GM23338 (cell line): ENCODE measurements at regions not wholly inside any gene's neighbourhood (a gene's known extent, or its start where the extent isn't known, plus 50 kb on each side); places are given as distances from the start of the nearest gene placed in this dataset.

Experiments
- ATAC-seq: fragments of 200-7000 bp; cut with Tn5 transposase; 3 replicates; pipeline ENCODE4 v1.9.1; 2020
- DNase-seq: peaks from one replicate; pipeline ENCODE4 v3.0.0-alpha.2; 2015; ENCODE audit warnings: low spot score
- H2AFZ ChIP-seq: fragments of 200-600 bp; sonication (generic); 2 replicates; pipeline ENCODE4 v1.8.0; 2016; ENCODE audit warnings: antibody characterized with exemption, mild to moderate bottlenecking, moderate library complexity
- H3F3A ChIP-seq: fragments of 200-600 bp; sonication (generic); replicated peaks from 2 replicates; pipeline ENCODE4 v1.8.0; 2017; ENCODE audit warnings: antibody characterized with exemption, mixed run types, low read depth
- H3K27ac ChIP-seq: fragments of 200-600 bp; sonication (generic); 2 replicates; pipeline ENCODE4 v1.6.1; 2016; ENCODE audit warnings: low read depth
- H3K27me3 ChIP-seq: fragments of 200-600 bp; sonication (generic); 2 replicates; pipeline ENCODE4 v1.8.0; 2016; ENCODE audit warnings: mild to moderate bottlenecking, mixed run types, moderate library complexity; ENCODE audit not compliant: insufficient read depth
- H3K36me3 ChIP-seq: fragments of 200-600 bp; sonication (generic); 2 replicates; pipeline ENCODE4 v1.8.0; 2016; ENCODE audit warnings: mild to moderate bottlenecking; ENCODE audit not compliant: insufficient read depth
- H3K4me1 ChIP-seq: fragments of 200-600 bp; sonication (generic); 2 replicates; pipeline ENCODE4 v1.8.0; 2016; ENCODE audit warnings: mild to moderate bottlenecking, moderate library complexity; ENCODE audit not compliant: insufficient read depth
- H3K4me2 ChIP-seq: fragments of 200-600 bp; sonication (generic); 2 replicates; pipeline ENCODE4 v1.7.1; 2017; ENCODE audit warnings: mixed run types
- H3K4me3 ChIP-seq: fragments of 200-600 bp; sonication (generic); 2 replicates; pipeline ENCODE4 v1.6.1; 2016; ENCODE audit warnings: mixed run types
- H3K79me2 ChIP-seq: fragments of 200-600 bp; sonication (generic); replicated peaks from 2 replicates; pipeline ENCODE4 v1.8.0; 2017; ENCODE audit warnings: mild to moderate bottlenecking; ENCODE audit not compliant: insufficient read depth
- H3K9me2 ChIP-seq: fragments of 200-600 bp; sonication (generic); 2 replicates; pipeline ENCODE4 v1.8.0; 2017; ENCODE audit not compliant: insufficient read depth
- H4K20me1 ChIP-seq: fragments of 200-600 bp; sonication (generic); replicated peaks from 2 replicates; pipeline ENCODE4 v1.8.0; 2017; ENCODE audit warnings: mild to moderate bottlenecking; ENCODE audit not compliant: insufficient read depth
- H3K27ac Mint-ChIP-seq: 2 replicates; pipeline ENCODE4 v1.8.0; 2020; ENCODE audit warnings: inconsistent platforms, mild to moderate bottlenecking, moderate library complexity, mixed read lengths
- H3K27me3 Mint-ChIP-seq: 3 replicates; pipeline ENCODE4 v1.8.0; 2022; ENCODE audit warnings: low read depth, mild to moderate bottlenecking, moderate library complexity, mixed read lengths, inconsistent platforms; ENCODE audit not compliant: insufficient read depth, poor library complexity
- H3K36me3 Mint-ChIP-seq: 3 replicates; pipeline ENCODE4 v1.8.0; 2021; ENCODE audit warnings: low read depth, mild to moderate bottlenecking, inconsistent platforms, moderate library complexity, mixed read lengths
- H3K4me1 Mint-ChIP-seq: 3 replicates; pipeline ENCODE4 v1.8.0; 2020; ENCODE audit warnings: mild to moderate bottlenecking, inconsistent platforms, mixed read lengths
- H3K4me3 Mint-ChIP-seq: 3 replicates; pipeline ENCODE4 v1.8.0; 2021; ENCODE audit warnings: moderate library complexity, mild to moderate bottlenecking, inconsistent platforms, mixed read lengths
- H3K9me3 Mint-ChIP-seq: 3 replicates; pipeline ENCODE4 v1.8.0; 2020; ENCODE audit warnings: moderate library complexity, mild to moderate bottlenecking, inconsistent platforms, mixed read lengths
- CREB1 ChIP-seq: fragments of 250-450 bp; sonication (Bioruptor Pico); IDR thresholded peaks from 2 replicates; pipeline ENCODE4 v1.5.0; 2020; ENCODE audit warnings: low read depth, mild to moderate bottlenecking, moderate library complexity
- EZH2phosphoT487 ChIP-seq: fragments of 200-600 bp; sonication (generic); IDR thresholded peaks from one replicate; pipeline ENCODE4 v1.8.1; 2018; ENCODE audit warnings: antibody characterized with exemption; ENCODE audit not compliant: unreplicated experiment
- JUNB ChIP-seq: IDR thresholded peaks from one replicate; pipeline ENCODE4 v1.6.1; 2016; ENCODE audit warnings: antibody characterized with exemption; ENCODE audit not compliant: unreplicated experiment
- NANOG ChIP-seq: IDR thresholded peaks from 2 replicates; pipeline ENCODE4 v1.6.1; 2016; ENCODE audit warnings: antibody characterized with exemption, borderline replicate concordance
- POLR2AphosphoS5 ChIP-seq: IDR thresholded peaks from 2 replicates; pipeline ENCODE4 v1.6.1; 2016; ENCODE audit warnings: antibody characterized with exemption, low read depth
- REST ChIP-seq: IDR thresholded peaks from one replicate; pipeline ENCODE4 v1.6.1; 2018; ENCODE audit warnings: antibody characterized with exemption; ENCODE audit not compliant: unreplicated experiment
- STAT1 ChIP-seq: IDR thresholded peaks from one replicate; pipeline ENCODE4 v1.6.1; 2016; ENCODE audit warnings: antibody characterized with exemption; ENCODE audit not compliant: unreplicated experiment
- ZNF114 ChIP-seq: fragments of 250-450 bp; sonication (Bioruptor Pico); IDR thresholded peaks from 2 replicates; pipeline ENCODE4 v1.5.0; 2020; ENCODE audit warnings: mild to moderate bottlenecking, moderate library complexity
- ZNF331 ChIP-seq: fragments of 250-450 bp; sonication (Bioruptor Pico); IDR thresholded peaks from 2 replicates; pipeline ENCODE4 v1.5.0; 2020; ENCODE audit warnings: low read depth, mild to moderate bottlenecking, moderate library complexity
- TF ChIP-seq, protein P1 (sequence below), 2 experiments: fragments of 200-600 bp in 1 of 2; sonication (generic) in 1 of 2; conservative IDR thresholded peaks; 2 replicates each; pipeline versions ENCODE4 v1.5.1 to v1.6.1; 2016 to 2017; ENCODE audit warnings: antibody characterized with exemption in 2 of 2, low read depth in 2 of 2, mild to moderate bottlenecking in 2 of 2, moderate library complexity in 1 of 2
- TF ChIP-seq, protein P2 (sequence below): IDR thresholded peaks from 2 replicates; pipeline ENCODE4 v1.6.1; 2016; ENCODE audit warnings: antibody characterized with exemption

- TF ChIP-seq, protein P1, sequence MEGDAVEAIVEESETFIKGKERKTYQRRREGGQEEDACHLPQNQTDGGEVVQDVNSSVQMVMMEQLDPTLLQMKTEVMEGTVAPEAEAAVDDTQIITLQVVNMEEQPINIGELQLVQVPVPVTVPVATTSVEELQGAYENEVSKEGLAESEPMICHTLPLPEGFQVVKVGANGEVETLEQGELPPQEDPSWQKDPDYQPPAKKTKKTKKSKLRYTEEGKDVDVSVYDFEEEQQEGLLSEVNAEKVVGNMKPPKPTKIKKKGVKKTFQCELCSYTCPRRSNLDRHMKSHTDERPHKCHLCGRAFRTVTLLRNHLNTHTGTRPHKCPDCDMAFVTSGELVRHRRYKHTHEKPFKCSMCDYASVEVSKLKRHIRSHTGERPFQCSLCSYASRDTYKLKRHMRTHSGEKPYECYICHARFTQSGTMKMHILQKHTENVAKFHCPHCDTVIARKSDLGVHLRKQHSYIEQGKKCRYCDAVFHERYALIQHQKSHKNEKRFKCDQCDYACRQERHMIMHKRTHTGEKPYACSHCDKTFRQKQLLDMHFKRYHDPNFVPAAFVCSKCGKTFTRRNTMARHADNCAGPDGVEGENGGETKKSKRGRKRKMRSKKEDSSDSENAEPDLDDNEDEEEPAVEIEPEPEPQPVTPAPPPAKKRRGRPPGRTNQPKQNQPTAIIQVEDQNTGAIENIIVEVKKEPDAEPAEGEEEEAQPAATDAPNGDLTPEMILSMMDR (conservative IDR thresholded peaks at IDR 0.05; ENCODE audit: low read depth in 2 of 2): no peak
- TF ChIP-seq ZNF331 (CRISPR knock-in tag): no peak
- no peak for TF ChIP-seq ZNF114
- TF ChIP-seq NANOG: no peak
- TF ChIP-seq JUNB: no peak
- no peak for TF ChIP-seq REST
Measured at GRCh38 chr13:69604698-69605097, 502.9 kb upstream of the ATXN8OS start (continued).

GRCh38 chr13:69603144-69603853 is 504.3 kb upstream of the ATXN8OS start:
- ATAC-seq (no peak), DNase-seq (no peak)
- no peaks in the 10 kb centered on the region; the same call in 1 of the 2 replicates for H3K4me1 ChIP-seq
- no peak overlapping the region for H3K4me2 ChIP-seq
- peaks cover 6% of the 10 kb centered on the region; the same call in 1 of the 2 replicates for H3K9me2 ChIP-seq
- Mint-ChIP-seq H3K4me3 (no peak overlapping the region), H3K9me3 (peaks cover 3% of the 10 kb centered on the region; the same call in 1 of the 3 replicates), H3K27me3 (no peaks in the 10 kb centered on the region), H3K4me1 (no peaks in the 10 kb centered on the region; the same call in 2 of the 3 replicates), H3K27ac (no peak overlapping the region), H3K36me3 (no peaks in the 10 kb centered on the region)
- no peaks in the 10 kb centered on the region for H4K20me1 ChIP-seq
- no peaks in the 10 kb centered on the region for H3F3A ChIP-seq
- H3K27me3 ChIP-seq: no peaks in the 10 kb centered on the region
- no peaks in the 10 kb centered on the region for H3K79me2 ChIP-seq
- no peak overlapping the region for H2AFZ ChIP-seq
- no peak overlapping the region for H3K4me3 ChIP-seq
- no peak overlapping the region for H3K27ac ChIP-seq
- H3K36me3 ChIP-seq: no peaks in the 10 kb centered on the region
- TF ChIP-seq CREB1 (no peak), ZNF331 (CRISPR knock-in tag) (no peak), STAT1 (no peak), JUNB (no peak), ZNF114 (no peak), POLR2AphosphoS5 (no peak), REST (no peak), EZH2phosphoT487 (no peak)
- TF ChIP-seq, protein P1 (conservative IDR thresholded peaks at IDR 0.05; ENCODE audit: low read depth in 2 of 2): no peak
- TF ChIP-seq, protein P2, sequence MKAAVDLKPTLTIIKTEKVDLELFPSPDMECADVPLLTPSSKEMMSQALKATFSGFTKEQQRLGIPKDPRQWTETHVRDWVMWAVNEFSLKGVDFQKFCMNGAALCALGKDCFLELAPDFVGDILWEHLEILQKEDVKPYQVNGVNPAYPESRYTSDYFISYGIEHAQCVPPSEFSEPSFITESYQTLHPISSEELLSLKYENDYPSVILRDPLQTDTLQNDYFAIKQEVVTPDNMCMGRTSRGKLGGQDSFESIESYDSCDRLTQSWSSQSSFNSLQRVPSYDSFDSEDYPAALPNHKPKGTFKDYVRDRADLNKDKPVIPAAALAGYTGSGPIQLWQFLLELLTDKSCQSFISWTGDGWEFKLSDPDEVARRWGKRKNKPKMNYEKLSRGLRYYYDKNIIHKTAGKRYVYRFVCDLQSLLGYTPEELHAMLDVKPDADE: no peak
